EH (cell line): ENCODE measurements at regions not wholly inside any gene's neighbourhood (a gene's known extent, or its start where the extent isn't known, plus 50 kb on each side); places are given as distances from the start of the nearest gene placed in this dataset.
"Not testable (repeated sequence)": the region's sequence is repeated elsewhere in the genome, so short reads cannot be mapped to it uniquely, and the experiment has no call there.

Source experiments
- DNase-seq: peaks from one replicate; pipeline ENCODE4 v3.0.0-alpha.2; 2015; ENCODE audit warnings: low read depth

GRCh38 chr5:174793684-174794328, 69.4 kb downstream of the MSX2 start:
- peak; percentile 64 for DNase-seq

- DNase-seq, result no peak
Observed at GRCh38 chr5:174793076-174793475, 68.7 kb downstream of the MSX2 start.

GRCh38 chr5:174792265-174792664, 67.9 kb downstream of the MSX2 start:
- not testable (repeated sequence) for DNase-seq

- DNase-seq, result no peak
Observed at GRCh38 chr5:174790906-174791305, 66.5 kb downstream of the MSX2 start.

- DNase-seq, result no peak
Observed at GRCh38 chr5:174789596-174789995, 65.2 kb downstream of the MSX2 start.

GRCh38 chr5:174785120-174785680, 60.8 kb downstream of the MSX2 start:
- DNase-seq, result no peak
